ENCODE measurements at regions not wholly inside any gene's neighbourhood (a gene's known extent, or its start where the extent isn't known, plus 50 kb on each side); places are given as distances from the start of the nearest gene placed in this dataset.

- dilution Hi-C loops (cut with MboI; ENCODE audit: extremely low pct_ligation_motif_present, low sequenced_read_pairs) (no loop called here), intact Hi-C loops (cut with micrococcal nuclease) (no loop called here)
- DNase-seq (ENCODE audit: low read depth, low spot score) (no peak), FAIRE-seq (no peak)
- no peaks in the 10 kb centered on the region for H3K4me1 ChIP-seq (ENCODE audit: control insufficient read depth, extremely low read depth, insufficient read depth, low read length)
- H3K4me2 ChIP-seq (ENCODE audit: insufficient read depth, low read length) = no peak overlapping the region
- no peak overlapping the region for H3K27ac ChIP-seq (ENCODE audit: insufficient read depth, low read depth, low read length)
- no peaks in the 10 kb centered on the region for H3K36me3 ChIP-seq (ENCODE audit: control insufficient read depth in 2 of 2, extremely low read depth in 1 of 2, insufficient read depth in 2 of 2, low read length in 2 of 2)
- H3K27me3 ChIP-seq (ENCODE audit: control insufficient read depth in 2 of 2, insufficient read depth in 2 of 2, low read length in 2 of 2) = peaks cover 0 to 3% of the 10 kb centered on the region in 2 experiments
- H3K9ac ChIP-seq (replicated peaks; ENCODE audit: extremely low read depth, insufficient read depth, low read length) = no peak overlapping the region
- no peaks in the 10 kb centered on the region for H3K79me2 ChIP-seq (ENCODE audit: control insufficient read depth, insufficient read depth, low read length)
- no peak overlapping the region for H2AFZ ChIP-seq (ENCODE audit: low read depth, low read length)
- H3K9me3 ChIP-seq (replicated peaks; ENCODE audit: control insufficient read depth, insufficient read depth, low read length) = no peaks in the 10 kb centered on the region
- BruUV-seq (replicated peaks) = no TSS peak
- TF ChIP-seq POLR2A (IDR thresholded peaks at IDR 0.05; ENCODE audit: low read depth, low read length) (no peak), MAX (IDR thresholded peaks at IDR 0.05; ENCODE audit: insufficient read depth, insufficient read length) (no peak), POLR2AphosphoS5 (IDR thresholded peaks at IDR 0.05; ENCODE audit: insufficient read depth, low read depth, low read length) (no peak), GATA2 (IDR thresholded peaks at IDR 0.05; ENCODE audit: insufficient read depth, insufficient read length, low read depth, low read length) (no peak), CTCF (IDR thresholded peaks at IDR 0.05; ENCODE audit: extremely low read depth in 1 of 2, insufficient read depth in 1 of 2, low read depth in 1 of 2, low read length in 2 of 2) (no peak), JUN (IDR thresholded peaks at IDR 0.05; ENCODE audit: borderline replicate concordance, insufficient read depth, insufficient read length, low read depth) (no peak), MYC (IDR thresholded peaks at IDR 0.05; ENCODE audit: low read depth, low read length) (no peak), FOS (IDR thresholded peaks at IDR 0.05; ENCODE audit: borderline replicate concordance, insufficient read depth, low read length) (no peak), EZH2 (IDR thresholded peaks at IDR 0.05; ENCODE audit: borderline replicate concordance, low read depth, low read length, severe bottlenecking) (no peak)
- no peak overlapping the region for H3K4me3 ChIP-seq (replicated peaks in 1 of 3; ENCODE audit: insufficient read depth in 1 of 3, low read depth in 1 of 3, low read length in 3 of 3)
- no peaks in the 10 kb centered on the region for H3K9me1 ChIP-seq (replicated peaks; ENCODE audit: control insufficient read depth, extremely low read depth, insufficient read depth, low read length)
- POLR2A ChIA-PET = no interaction called here
- CTCF ChIA-PET = interaction anchor here (1.1 to 1.5 kb wide), 2 partner anchors 12 to 187 kb away, joined by 3 to 4 read pairs; no protein-coding TSS in a partner anchor
- H4K20me1 ChIP-seq (replicated peaks; ENCODE audit: control insufficient read depth, extremely low read depth, insufficient read depth, low read length) = no peaks in the 10 kb centered on the region
Measured at GRCh38 chr14:34036319-34036766, 85.5 kb upstream of the EGLN3 start.

Measured in endothelial cell of umbilical vein (primary cell).